ENCODE measurements at regions not wholly inside any gene's neighbourhood (a gene's known extent, or its start where the extent isn't known, plus 50 kb on each side); places are given as distances from the start of the nearest gene placed in this dataset.

DNA sequence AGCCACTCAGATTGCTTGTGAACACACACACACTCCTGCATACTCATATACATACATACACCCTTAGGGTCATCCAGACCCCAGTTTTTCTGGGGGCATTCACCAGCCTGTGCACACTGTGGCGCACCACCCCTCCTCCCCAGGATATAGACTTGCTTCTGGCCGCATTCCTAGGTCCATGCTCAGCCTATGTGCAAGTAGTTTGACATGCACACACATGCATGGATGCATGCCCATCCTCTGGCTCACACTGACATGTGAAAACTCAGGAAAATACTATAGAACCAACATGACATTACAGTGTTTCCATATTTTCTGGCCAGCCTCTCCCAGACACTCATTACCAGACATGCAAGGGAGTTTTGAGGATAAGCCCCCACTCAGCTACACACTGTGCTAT, 79.3 kb upstream of the POLG start:
- Histone ChIP-seq H3K27ac (no peak overlapping the region), H3K4me1 (ENCODE audit: control insufficient read depth in 1 of 2, low read depth in 2 of 2) (peaks cover 7 to 10% of the 10 kb centered on the region in 2 donors), H3K4me3 (no peak overlapping the region), H3K36me3 (no peaks in the 10 kb centered on the region), H3K27me3 (replicated peaks; ENCODE audit: insufficient read depth) (peaks cover 34% of the 10 kb centered on the region), H3K9me3 (no peaks in the 10 kb centered on the region)
- ATAC-seq (ENCODE audit: insufficient number of reproducible peaks, low FRiP score, low read depth) (no peak), DNase-seq (ENCODE audit: low spot score) (no peak)
- TF ChIP-seq, protein P1, sequence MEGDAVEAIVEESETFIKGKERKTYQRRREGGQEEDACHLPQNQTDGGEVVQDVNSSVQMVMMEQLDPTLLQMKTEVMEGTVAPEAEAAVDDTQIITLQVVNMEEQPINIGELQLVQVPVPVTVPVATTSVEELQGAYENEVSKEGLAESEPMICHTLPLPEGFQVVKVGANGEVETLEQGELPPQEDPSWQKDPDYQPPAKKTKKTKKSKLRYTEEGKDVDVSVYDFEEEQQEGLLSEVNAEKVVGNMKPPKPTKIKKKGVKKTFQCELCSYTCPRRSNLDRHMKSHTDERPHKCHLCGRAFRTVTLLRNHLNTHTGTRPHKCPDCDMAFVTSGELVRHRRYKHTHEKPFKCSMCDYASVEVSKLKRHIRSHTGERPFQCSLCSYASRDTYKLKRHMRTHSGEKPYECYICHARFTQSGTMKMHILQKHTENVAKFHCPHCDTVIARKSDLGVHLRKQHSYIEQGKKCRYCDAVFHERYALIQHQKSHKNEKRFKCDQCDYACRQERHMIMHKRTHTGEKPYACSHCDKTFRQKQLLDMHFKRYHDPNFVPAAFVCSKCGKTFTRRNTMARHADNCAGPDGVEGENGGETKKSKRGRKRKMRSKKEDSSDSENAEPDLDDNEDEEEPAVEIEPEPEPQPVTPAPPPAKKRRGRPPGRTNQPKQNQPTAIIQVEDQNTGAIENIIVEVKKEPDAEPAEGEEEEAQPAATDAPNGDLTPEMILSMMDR (IDR thresholded peaks at IDR 0.05) = no peak

DNA sequence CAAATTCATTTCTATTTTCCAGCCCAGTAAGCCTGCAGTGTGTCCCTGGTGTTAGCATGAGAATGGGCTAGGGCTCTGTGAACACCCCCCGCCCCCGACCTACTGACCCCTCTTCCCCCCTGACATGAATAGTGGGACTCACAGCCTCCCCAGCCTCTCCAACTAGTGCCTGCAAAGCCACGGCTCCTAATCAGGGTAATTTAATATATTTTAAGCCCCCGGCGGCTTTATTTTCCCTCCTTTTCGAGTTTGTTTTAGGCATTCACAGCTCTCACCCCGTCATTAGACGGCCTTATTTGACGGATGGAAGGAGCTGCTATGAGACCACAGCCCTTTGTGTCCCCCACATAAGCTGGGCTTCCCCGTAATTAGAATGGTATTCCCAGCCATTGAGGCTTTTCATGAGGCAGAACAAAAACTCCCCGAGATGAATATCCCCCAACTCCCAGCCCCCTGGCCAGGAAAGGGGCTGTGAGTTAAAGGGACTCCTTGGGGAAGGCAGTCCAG, 78.3 kb upstream of the POLG start:
- TF ChIP-seq, protein P1 (IDR thresholded peaks at IDR 0.05) = no peak
- Histone ChIP-seq H3K27me3 (replicated peaks; ENCODE audit: insufficient read depth) (peaks cover 36% of the 10 kb centered on the region), H3K4me1 (ENCODE audit: control insufficient read depth in 1 of 2, low read depth in 2 of 2) (peaks cover 15 to 17% of the 10 kb centered on the region in 2 donors), H3K27ac (no peak overlapping the region), H3K4me3 (no peak overlapping the region), H3K36me3 (no peaks in the 10 kb centered on the region), H3K9me3 (no peaks in the 10 kb centered on the region)
- no peak for DNase-seq (ENCODE audit: low spot score)
- no peak for ATAC-seq (ENCODE audit: insufficient number of reproducible peaks, low FRiP score, low read depth)

DNA sequence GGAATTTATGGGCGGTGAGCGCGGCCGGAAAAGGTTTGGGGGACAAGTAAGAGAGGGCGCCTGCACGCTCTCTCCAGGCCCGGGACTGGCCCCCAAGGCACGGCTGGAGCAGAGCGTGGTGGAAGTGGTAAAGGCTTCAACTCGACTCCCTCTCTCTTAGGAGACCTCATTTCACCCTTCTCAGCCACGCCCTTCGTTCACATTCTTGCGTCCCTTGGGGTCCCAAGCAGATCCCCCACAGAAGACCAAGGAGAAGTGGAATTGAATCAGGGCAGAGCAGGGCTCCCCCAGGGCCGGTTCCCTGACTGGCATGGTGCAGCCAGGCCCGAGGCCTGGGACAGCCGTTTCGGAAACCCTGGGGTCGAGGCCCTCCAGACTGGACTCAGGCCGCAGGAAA, 75.4 kb upstream of the POLG start:
- no peak overlapping the region for H3K4me3 ChIP-seq
- DNase-seq (ENCODE audit: low spot score) (no peak), ATAC-seq (ENCODE audit: insufficient number of reproducible peaks, low FRiP score, low read depth) (no peak)
- H3K27me3 ChIP-seq (replicated peaks; ENCODE audit: insufficient read depth) = peaks cover 53% of the 10 kb centered on the region
- TF ChIP-seq, protein P1 (IDR thresholded peaks at IDR 0.05) = no peak
- H3K4me1 ChIP-seq (ENCODE audit: control insufficient read depth in 1 of 2, low read depth in 2 of 2) = peaks cover 33 to 34% of the 10 kb centered on the region in 2 donors
- no peak overlapping the region for H3K27ac ChIP-seq
- no peaks in the 10 kb centered on the region for H3K9me3 ChIP-seq
- H3K36me3 ChIP-seq = no peaks in the 10 kb centered on the region

DNA sequence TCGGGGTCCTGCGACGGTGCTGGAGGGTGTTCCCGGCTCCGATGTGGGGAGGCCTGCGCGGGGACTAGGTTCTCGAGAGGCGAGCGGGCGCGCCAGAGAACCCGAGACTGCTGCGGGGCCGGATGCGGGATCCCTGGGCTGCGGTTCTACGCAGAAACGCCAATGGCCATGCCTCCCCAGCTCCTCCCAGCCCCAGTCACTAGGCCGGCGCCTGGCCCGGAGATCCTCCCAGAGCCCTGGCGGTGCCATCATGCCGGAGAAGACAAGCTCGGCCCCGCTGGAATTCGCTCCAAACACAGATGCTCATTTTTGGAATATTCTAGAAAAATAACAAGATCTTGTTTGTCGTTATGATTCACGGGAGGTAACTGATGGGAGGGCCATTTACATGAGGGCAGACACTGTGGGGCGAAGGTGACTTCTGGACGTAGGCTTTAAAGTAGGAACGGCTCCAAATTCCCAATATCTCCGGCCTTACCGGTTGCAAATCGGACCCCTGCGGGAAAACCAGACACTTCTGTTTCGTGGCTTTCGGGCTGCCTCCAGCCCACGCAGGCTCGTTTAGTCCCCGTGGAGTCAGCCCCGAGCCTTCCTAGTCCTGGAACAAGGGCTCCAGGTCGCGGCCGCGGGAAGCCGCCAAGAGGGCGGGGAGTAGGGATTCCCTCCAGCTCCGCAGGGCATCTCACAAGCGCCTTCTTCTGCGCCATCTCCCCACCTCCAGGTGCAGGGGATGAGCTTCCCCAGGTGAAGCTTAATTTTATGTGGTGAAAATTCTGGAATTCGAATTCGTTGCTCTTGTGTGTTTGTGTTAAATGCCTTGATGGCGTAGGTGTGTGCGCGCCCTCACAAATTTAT, 74.8 kb upstream of the POLG start:
- peaks cover 33 to 34% of the 10 kb centered on the region in 2 donors for H3K4me1 ChIP-seq (ENCODE audit: control insufficient read depth in 1 of 2, low read depth in 2 of 2)
- TF ChIP-seq, protein P1 (IDR thresholded peaks at IDR 0.05) = no peak
- no peaks in the 10 kb centered on the region for H3K36me3 ChIP-seq
- ATAC-seq (ENCODE audit: insufficient number of reproducible peaks, low FRiP score, low read depth) (no peak), DNase-seq (ENCODE audit: low spot score) (no peak)
- H3K9me3 ChIP-seq = no peaks in the 10 kb centered on the region
- H3K4me3 ChIP-seq = peak overlapping the region; percentile 60
- no peak overlapping the region for H3K27ac ChIP-seq
- H3K27me3 ChIP-seq (replicated peaks; ENCODE audit: insufficient read depth) = peaks cover 58% of the 10 kb centered on the region

DNA sequence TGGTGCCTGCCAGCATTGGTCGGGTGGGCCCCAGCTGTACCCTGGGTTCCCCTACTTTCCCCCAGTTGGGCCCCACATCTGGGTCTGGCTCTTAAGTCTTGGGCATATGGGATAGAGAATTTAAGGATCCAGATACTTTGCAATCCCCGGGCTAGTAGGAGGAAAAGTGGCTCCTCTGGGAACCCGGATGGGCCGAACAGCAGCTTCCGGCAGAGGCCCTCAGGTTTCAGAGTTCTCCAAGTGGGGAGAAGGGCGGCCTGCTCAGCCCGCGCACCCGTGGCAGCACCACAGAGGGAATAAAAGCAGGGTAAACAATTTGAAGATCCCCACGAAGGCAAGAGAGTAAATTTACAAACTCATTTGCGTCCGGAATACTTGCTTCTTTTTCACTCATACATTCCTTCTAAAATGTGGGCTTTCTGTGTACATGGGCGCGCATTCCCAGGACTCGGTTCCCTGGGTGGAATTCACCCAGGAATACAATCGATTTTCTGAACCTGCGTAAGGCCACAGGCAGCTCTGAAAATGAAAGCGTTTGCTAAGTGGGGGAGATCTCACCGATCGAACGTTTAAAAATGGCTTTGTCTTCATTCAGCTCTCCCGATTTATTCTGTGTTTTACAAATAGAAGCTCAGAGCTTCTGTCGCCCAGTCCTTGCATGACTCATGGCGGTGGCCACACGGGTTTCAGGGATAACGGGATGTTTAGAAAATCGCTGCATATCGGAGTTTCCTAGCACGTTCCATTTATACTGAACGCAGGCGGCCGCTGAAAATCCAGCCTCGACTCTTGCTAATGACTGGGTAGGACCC, 74.0 kb upstream of the POLG start:
- Histone ChIP-seq H3K4me1 (ENCODE audit: control insufficient read depth in 1 of 2, low read depth in 2 of 2) (peaks cover 33 to 34% of the 10 kb centered on the region in 2 donors), H3K27me3 (replicated peaks; ENCODE audit: insufficient read depth) (peaks cover 64% of the 10 kb centered on the region)

More for the DNA sequence above, 74.0 kb upstream of the POLG start:
- no peak for ATAC-seq (ENCODE audit: insufficient number of reproducible peaks, low FRiP score, low read depth)
- Histone ChIP-seq H3K36me3 (no peaks in the 10 kb centered on the region), H3K9me3 (no peaks in the 10 kb centered on the region), H3K27ac (no peak overlapping the region), H3K4me3 (peak overlapping the region; percentile 60)
- TF ChIP-seq, protein P1 (IDR thresholded peaks at IDR 0.05) = no peak
- DNase-seq (ENCODE audit: low spot score) = no peak

Measured in thoracic aorta (tissue), 2 donors.